K562 (cell line): ENCODE measurements at regions not wholly inside any gene's neighbourhood (a gene's known extent, or its start where the extent isn't known, plus 50 kb on each side); places are given as distances from the start of the nearest gene placed in this dataset.
"Not testable (repeated sequence)": the region's sequence is repeated elsewhere in the genome, so short reads cannot be mapped to it uniquely, and the experiment has no call there.

ENCODE experiments used
- GABPA ChIP-seq: fragments of 200-800 bp; sonication (Bioruptor generic); conservative IDR thresholded peaks from 2 replicates; pipeline ENCODE4 v1.6.1; 2016; ENCODE audit warnings: low read depth, missing genetic modification characterization, missing compliant biosample characterization
- NR2C2 ChIP-seq, 2 experiments: fragments of 200-800 bp in 1 of 2; sonication (Bioruptor generic) in 1 of 2; sonication (generic) in 1 of 2; formaldehyde crosslinking in 1 of 2; IDR thresholded peaks; 2 replicates each; pipeline versions ENCODE4 v1.6.1 to v1.8.0; 2016 to 2022; ENCODE audit warnings: mild to moderate bottlenecking in 1 of 2, missing compliant biosample characterization in 1 of 2, missing genetic modification characterization in 1 of 2, missing genetic modification reagents in 1 of 2
- POLR2A ChIP-seq: fragments of 450-650 bp; conservative IDR thresholded peaks from 2 replicates; pipeline ENCODE4 v1.6.1; 2016
- RFX1 ChIP-seq: fragments of 450-650 bp; IDR thresholded peaks from 2 replicates; pipeline ENCODE4 v1.6.1; 2016; ENCODE audit warnings: mild to moderate bottlenecking, moderate library complexity
- SETDB1 ChIP-seq: IDR thresholded peaks from one replicate; pipeline ENCODE4 v1.6.1; 2012; ENCODE audit warnings: low read length, control low read depth, inconsistent platforms
- SMC3 ChIP-seq: conservative IDR thresholded peaks from 2 replicates; pipeline ENCODE4 v1.6.1; 2011; ENCODE audit warnings: low read depth, low read length, improper control_type of control experiment; ENCODE audit not compliant: insufficient read depth
- TAF1 ChIP-seq: IDR thresholded peaks from 2 replicates; pipeline ENCODE4 v1.6.1; 2011; ENCODE audit warnings: mild to moderate bottlenecking, low read length, moderate library complexity; ENCODE audit not compliant: insufficient read depth, control insufficient read depth, severe bottlenecking; ENCODE audit errors: extremely low read depth
- TCF7 ChIP-seq: sonication (generic); IDR thresholded peaks from 2 replicates; pipeline ENCODE4 v1.6.1; 2016; ENCODE audit warnings: antibody characterized with exemption, borderline replicate concordance
- TF ChIP-seq, protein P1 (sequence below): conservative IDR thresholded peaks from 2 replicates; pipeline ENCODE4 v1.6.1; 2011; ENCODE audit warnings: low read depth, mild to moderate bottlenecking, low read length; ENCODE audit not compliant: control insufficient read depth
- TF ChIP-seq, protein P2 (sequence below), 2 experiments: fragments of 450-650 bp in 1 of 2; sonication (generic) in 1 of 2; formaldehyde crosslinking in 1 of 2; IDR thresholded peaks; 2 replicates each; pipeline versions ENCODE4 v1.7.1 to v1.9.0; 2016 to 2022; ENCODE audit warnings: inconsistent platforms in 1 of 2, mild to moderate bottlenecking in 1 of 2, missing genetic modification reagents in 1 of 2
- TF ChIP-seq, protein P3 (sequence below), 3 experiments: IDR thresholded peaks in 2 of 3; conservative IDR thresholded peaks in 1 of 3; 2 replicates each; pipeline ENCODE4 v1.5.1; 2011 to 2012; ENCODE audit warnings: low read length in 3 of 3, mild to moderate bottlenecking in 3 of 3, control low read depth in 2 of 3, improper control_type of control experiment in 1 of 3, inconsistent platforms in 1 of 3, low read depth in 1 of 3, mixed read lengths in 1 of 3, moderate library complexity in 1 of 3; ENCODE audit not compliant: insufficient read depth in 2 of 3
- TF ChIP-seq, protein P4 (sequence below): fragments of 250-450 bp; sonication (Bioruptor Pico); IDR thresholded peaks from 2 replicates; pipeline ENCODE4 v1.4.0; 2020

DNA sequence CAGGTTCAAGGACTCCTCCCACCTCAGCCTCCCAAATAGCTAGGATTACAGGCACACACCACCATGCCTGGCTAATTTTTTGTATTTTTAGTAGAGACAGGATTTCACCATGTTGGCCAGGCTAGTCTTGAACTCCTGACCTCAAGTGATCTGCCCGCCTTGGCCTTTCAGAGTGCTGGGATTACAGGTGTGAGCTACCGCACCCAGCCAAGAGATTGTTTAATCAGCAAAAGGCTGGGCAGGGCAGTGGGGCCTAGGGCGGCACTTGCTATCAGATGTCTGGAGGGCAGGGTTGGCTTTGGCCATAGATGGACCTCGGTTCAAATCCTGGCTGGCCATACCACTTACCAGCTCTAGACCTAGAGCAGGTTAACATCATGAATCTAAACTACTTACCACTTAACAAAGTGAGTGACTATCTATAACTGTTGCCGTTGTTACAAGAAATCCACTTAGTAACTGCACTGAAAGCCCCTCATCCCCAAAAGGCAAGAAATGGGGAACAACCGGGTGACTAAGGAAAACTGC lies 60.9 kb upstream of the BCL2L14 start:
- not testable (repeated sequence) for TF ChIP-seq SETDB1; POLR2A; TCF7; NR2C2 (CRISPR knock-in tag; IDR thresholded peaks at IDR 0.05); NR2C2 (tag; IDR thresholded peaks at IDR 0.05); TAF1; GABPA; SMC3; RFX1
- TF ChIP-seq, protein P1, sequence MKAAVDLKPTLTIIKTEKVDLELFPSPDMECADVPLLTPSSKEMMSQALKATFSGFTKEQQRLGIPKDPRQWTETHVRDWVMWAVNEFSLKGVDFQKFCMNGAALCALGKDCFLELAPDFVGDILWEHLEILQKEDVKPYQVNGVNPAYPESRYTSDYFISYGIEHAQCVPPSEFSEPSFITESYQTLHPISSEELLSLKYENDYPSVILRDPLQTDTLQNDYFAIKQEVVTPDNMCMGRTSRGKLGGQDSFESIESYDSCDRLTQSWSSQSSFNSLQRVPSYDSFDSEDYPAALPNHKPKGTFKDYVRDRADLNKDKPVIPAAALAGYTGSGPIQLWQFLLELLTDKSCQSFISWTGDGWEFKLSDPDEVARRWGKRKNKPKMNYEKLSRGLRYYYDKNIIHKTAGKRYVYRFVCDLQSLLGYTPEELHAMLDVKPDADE = not testable (repeated sequence)
- TF ChIP-seq, protein P2, sequence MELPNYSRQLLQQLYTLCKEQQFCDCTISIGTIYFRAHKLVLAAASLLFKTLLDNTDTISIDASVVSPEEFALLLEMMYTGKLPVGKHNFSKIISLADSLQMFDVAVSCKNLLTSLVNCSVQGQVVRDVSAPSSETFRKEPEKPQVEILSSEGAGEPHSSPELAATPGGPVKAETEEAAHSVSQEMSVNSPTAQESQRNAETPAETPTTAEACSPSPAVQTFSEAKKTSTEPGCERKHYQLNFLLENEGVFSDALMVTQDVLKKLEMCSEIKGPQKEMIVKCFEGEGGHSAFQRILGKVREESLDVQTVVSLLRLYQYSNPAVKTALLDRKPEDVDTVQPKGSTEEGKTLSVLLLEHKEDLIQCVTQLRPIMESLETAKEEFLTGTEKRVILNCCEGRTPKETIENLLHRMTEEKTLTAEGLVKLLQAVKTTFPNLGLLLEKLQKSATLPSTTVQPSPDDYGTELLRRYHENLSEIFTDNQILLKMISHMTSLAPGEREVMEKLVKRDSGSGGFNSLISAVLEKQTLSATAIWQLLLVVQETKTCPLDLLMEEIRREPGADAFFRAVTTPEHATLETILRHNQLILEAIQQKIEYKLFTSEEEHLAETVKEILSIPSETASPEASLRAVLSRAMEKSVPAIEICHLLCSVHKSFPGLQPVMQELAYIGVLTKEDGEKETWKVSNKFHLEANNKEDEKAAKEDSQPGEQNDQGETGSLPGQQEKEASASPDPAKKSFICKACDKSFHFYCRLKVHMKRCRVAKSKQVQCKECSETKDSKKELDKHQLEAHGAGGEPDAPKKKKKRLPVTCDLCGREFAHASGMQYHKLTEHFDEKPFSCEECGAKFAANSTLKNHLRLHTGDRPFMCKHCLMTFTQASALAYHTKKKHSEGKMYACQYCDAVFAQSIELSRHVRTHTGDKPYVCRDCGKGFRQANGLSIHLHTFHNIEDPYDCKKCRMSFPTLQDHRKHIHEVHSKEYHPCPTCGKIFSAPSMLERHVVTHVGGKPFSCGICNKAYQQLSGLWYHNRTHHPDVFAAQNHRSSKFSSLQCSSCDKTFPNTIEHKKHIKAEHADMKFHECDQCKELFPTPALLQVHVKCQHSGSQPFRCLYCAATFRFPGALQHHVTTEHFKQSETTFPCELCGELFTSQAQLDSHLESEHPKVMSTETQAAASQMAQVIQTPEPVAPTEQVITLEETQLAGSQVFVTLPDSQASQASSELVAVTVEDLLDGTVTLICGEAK (IDR thresholded peaks at IDR 0.05) = not testable (repeated sequence)
- TF ChIP-seq, protein P2 (CRISPR knock-in tag; IDR thresholded peaks at IDR 0.05) = not testable (repeated sequence)
- TF ChIP-seq, protein P3, sequence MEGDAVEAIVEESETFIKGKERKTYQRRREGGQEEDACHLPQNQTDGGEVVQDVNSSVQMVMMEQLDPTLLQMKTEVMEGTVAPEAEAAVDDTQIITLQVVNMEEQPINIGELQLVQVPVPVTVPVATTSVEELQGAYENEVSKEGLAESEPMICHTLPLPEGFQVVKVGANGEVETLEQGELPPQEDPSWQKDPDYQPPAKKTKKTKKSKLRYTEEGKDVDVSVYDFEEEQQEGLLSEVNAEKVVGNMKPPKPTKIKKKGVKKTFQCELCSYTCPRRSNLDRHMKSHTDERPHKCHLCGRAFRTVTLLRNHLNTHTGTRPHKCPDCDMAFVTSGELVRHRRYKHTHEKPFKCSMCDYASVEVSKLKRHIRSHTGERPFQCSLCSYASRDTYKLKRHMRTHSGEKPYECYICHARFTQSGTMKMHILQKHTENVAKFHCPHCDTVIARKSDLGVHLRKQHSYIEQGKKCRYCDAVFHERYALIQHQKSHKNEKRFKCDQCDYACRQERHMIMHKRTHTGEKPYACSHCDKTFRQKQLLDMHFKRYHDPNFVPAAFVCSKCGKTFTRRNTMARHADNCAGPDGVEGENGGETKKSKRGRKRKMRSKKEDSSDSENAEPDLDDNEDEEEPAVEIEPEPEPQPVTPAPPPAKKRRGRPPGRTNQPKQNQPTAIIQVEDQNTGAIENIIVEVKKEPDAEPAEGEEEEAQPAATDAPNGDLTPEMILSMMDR (IDR thresholded peaks at IDR 0.05 in 2 of 3, conservative IDR thresholded peaks at IDR 0.05 in 1 of 3; ENCODE audit: insufficient read depth in 2 of 3, low read depth in 1 of 3, low read length in 3 of 3) = not testable (repeated sequence)
- TF ChIP-seq, protein P4, sequence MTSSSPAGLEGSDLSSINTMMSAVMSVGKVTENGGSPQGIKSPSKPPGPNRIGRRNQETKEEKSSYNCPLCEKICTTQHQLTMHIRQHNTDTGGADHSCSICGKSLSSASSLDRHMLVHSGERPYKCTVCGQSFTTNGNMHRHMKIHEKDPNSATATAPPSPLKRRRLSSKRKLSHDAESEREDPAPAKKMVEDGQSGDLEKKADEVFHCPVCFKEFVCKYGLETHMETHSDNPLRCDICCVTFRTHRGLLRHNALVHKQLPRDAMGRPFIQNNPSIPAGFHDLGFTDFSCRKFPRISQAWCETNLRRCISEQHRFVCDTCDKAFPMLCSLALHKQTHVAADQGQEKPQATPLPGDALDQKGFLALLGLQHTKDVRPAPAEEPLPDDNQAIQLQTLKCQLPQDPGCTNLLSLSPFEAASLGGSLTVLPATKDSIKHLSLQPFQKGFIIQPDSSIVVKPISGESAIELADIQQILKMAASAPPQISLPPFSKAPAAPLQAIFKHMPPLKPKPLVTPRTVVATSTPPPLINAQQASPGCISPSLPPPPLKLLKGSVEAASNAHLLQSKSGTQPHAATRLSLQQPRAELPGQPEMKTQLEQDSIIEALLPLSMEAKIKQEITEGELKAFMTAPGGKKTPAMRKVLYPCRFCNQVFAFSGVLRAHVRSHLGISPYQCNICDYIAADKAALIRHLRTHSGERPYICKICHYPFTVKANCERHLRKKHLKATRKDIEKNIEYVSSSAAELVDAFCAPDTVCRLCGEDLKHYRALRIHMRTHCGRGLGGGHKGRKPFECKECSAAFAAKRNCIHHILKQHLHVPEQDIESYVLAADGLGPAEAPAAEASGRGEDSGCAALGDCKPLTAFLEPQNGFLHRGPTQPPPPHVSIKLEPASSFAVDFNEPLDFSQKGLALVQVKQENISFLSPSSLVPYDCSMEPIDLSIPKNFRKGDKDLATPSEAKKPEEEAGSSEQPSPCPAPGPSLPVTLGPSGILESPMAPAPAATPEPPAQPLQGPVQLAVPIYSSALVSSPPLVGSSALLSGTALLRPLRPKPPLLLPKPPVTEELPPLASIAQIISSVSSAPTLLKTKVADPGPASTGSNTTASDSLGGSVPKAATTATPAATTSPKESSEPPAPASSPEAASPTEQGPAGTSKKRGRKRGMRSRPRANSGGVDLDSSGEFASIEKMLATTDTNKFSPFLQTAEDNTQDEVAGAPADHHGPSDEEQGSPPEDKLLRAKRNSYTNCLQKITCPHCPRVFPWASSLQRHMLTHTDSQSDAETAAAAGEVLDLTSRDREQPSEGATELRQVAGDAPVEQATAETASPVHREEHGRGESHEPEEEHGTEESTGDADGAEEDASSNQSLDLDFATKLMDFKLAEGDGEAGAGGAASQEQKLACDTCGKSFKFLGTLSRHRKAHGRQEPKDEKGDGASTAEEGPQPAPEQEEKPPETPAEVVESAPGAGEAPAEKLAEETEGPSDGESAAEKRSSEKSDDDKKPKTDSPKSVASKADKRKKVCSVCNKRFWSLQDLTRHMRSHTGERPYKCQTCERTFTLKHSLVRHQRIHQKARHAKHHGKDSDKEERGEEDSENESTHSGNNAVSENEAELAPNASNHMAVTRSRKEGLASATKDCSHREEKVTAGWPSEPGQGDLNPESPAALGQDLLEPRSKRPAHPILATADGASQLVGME (CRISPR knock-in tag) = not testable (repeated sequence)
